ENCODE measurements at regions not wholly inside any gene's neighbourhood (a gene's known extent, or its start where the extent isn't known, plus 50 kb on each side); places are given as distances from the start of the nearest gene placed in this dataset.

DNA sequence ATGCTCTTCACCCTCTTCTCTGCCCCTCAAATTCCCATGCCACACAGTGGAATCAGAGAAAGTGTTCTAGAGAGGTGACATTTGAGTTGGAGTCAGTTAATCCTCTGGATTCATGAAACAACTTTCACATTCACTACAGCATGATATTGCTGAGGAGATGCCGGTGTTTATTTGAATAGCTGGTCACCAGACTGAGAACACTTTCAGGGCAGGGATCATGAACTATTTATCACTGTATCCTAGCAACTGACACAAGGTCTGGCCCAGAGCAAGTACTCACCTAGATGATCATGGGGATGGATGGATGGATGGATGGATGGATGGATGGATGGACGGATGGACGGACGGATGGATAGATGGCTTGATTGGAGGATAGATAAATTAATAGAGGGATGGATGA, 116.7 kb upstream of the ZMIZ1 start:
- TF ChIP-seq NFIC (IDR thresholded peaks at IDR 0.05) (no peak), EP300 (IDR thresholded peaks at IDR 0.05; ENCODE audit: borderline replicate concordance) (no peak), REST (IDR thresholded peaks at IDR 0.05; ENCODE audit: low read depth) (no peak), TCF12 (IDR thresholded peaks at IDR 0.05; ENCODE audit: low read depth) (no peak), RAD21 (IDR thresholded peaks at IDR 0.05; ENCODE audit: low read depth) (no peak), ZBTB7A (IDR thresholded peaks at IDR 0.05; ENCODE audit: low read depth) (no peak), CREB1 (IDR thresholded peaks at IDR 0.05; ENCODE audit: low read depth) (no peak)

Data from Ishikawa (cell line).